OCI-LY1 (cell line): ENCODE measurements at regions not wholly inside any gene's neighbourhood (a gene's known extent, or its start where the extent isn't known, plus 50 kb on each side); places are given as distances from the start of the nearest gene placed in this dataset.
"Not testable (repeated sequence)": the region's sequence is repeated elsewhere in the genome, so short reads cannot be mapped to it uniquely, and the experiment has no call there.

Source experiments
- CTCF ChIP-seq: fragments of 200-600 bp; sonication (generic), shearing (Covaris generic); IDR thresholded peaks from 2 replicates; pipeline ENCODE4 v1.5.1; 2017; ENCODE audit warnings: mild to moderate bottlenecking, antibody characterized with exemption, low read length, moderate library complexity, mixed read lengths
- EZH2 ChIP-seq: fragments of 200-600 bp; sonication (generic), shearing (Covaris generic); IDR thresholded peaks from 2 replicates; pipeline ENCODE4 v1.8.0; 2017; ENCODE audit warnings: borderline replicate concordance, mixed run types, mild to moderate bottlenecking, antibody characterized with exemption, low read length, moderate library complexity, mixed read lengths

- TF ChIP-seq CTCF, EZH2: not testable (repeated sequence)
Observed at GRCh38 chr17:30601984-30602383, 124.8 kb downstream of the GOSR1 start.
